ENCODE measurements at regions not wholly inside any gene's neighbourhood (a gene's known extent, or its start where the extent isn't known, plus 50 kb on each side); places are given as distances from the start of the nearest gene placed in this dataset.

DNA sequence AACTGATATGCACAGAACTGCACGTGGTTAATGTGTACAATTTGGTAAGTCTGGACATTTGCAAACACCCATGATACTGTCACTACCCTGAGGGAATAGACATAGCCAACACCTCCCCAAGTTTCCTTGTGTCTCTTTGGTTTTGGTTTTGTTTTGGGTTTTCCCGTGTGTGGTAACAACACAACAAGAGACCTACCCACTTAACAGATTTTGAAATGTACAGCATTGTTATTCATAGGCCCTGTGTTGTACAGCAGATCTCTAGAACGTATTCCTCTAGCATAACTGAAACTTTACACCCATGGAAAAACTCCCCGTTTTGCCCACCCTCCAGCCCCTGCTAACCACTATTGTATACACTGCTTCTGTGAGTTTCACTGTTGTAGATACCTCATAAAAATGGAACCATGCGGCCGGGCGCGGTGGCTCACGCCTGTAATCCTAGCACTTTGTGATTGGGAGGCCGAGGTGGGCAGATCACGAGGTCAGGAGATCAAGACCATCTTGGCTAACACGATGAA lies 76.3 kb upstream of the TBC1D3K start:
- H3K4me1 ChIP-seq, result no peaks in the 10 kb centered on the region
- no peak overlapping the region for H3K4me3 ChIP-seq
- H3K9me3 ChIP-seq, result no peaks in the 10 kb centered on the region
- DNase-seq, result no peak
- intact Hi-C loops (cut with DNase I; ENCODE audit: low total_unique reads), result no loop called here
- H3K27me3 ChIP-seq, result no peaks in the 10 kb centered on the region
- H3K36me3 ChIP-seq, result no peaks in the 10 kb centered on the region
- TF ChIP-seq, protein P1, sequence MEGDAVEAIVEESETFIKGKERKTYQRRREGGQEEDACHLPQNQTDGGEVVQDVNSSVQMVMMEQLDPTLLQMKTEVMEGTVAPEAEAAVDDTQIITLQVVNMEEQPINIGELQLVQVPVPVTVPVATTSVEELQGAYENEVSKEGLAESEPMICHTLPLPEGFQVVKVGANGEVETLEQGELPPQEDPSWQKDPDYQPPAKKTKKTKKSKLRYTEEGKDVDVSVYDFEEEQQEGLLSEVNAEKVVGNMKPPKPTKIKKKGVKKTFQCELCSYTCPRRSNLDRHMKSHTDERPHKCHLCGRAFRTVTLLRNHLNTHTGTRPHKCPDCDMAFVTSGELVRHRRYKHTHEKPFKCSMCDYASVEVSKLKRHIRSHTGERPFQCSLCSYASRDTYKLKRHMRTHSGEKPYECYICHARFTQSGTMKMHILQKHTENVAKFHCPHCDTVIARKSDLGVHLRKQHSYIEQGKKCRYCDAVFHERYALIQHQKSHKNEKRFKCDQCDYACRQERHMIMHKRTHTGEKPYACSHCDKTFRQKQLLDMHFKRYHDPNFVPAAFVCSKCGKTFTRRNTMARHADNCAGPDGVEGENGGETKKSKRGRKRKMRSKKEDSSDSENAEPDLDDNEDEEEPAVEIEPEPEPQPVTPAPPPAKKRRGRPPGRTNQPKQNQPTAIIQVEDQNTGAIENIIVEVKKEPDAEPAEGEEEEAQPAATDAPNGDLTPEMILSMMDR (IDR thresholded peaks at IDR 0.05), result no peak
- no peak for TF ChIP-seq POLR2A (IDR thresholded peaks at IDR 0.05)
- no peak overlapping the region for H3K27ac ChIP-seq

DNA sequence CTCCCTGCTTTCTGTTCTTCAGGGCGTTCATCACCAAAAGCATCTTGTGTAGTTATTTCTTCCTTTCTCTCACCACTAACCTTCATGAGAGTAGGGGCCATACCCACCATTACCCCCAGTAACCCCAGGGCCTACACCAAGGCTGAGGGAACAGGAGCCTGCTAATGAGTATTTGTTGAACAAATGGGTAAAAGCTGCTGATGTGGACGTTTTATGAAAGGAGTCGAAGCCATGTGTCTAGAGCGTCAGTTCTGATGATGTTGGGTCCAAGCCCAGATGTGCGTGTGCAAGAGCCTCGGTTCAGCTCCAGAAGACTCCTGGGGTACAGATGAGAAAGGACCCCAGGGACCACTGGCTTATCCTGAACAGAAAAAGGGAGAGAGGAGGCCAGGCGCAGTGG lies 77.1 kb upstream of the TBC1D3K start:
- TF ChIP-seq, protein P1 (IDR thresholded peaks at IDR 0.05), result no peak
- no peak for TF ChIP-seq POLR2A (IDR thresholded peaks at IDR 0.05)
- H3K4me3 ChIP-seq, result no peak overlapping the region
- H3K9me3 ChIP-seq, result no peaks in the 10 kb centered on the region
- intact Hi-C loops (cut with DNase I; ENCODE audit: low total_unique reads), result no loop called here
- no peak overlapping the region for H3K27ac ChIP-seq
- H3K4me1 ChIP-seq, result no peaks in the 10 kb centered on the region
- H3K27me3 ChIP-seq, result no peaks in the 10 kb centered on the region
- DNase-seq, result no peak
- H3K36me3 ChIP-seq, result no peaks in the 10 kb centered on the region

DNA sequence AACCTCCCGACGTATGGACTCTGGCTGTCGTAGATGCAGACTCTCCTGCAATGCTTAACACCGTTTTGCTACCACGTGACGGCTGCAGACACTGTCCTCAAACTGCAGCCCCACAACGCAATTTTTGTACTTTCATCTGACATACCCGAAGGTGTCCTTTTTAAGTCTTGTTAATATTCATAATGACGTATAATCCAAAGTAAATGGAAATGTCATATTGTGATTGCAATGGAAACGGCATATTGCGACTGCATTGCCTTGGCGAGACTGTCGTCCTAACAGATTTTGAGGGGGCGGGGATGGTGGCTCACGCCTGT lies 79.3 kb upstream of the TBC1D3K start:
- H3K4me3 ChIP-seq, result no peak overlapping the region
- no peaks in the 10 kb centered on the region for H3K4me1 ChIP-seq
- DNase-seq, result no peak
- no peaks in the 10 kb centered on the region for H3K27me3 ChIP-seq
- H3K36me3 ChIP-seq, result no peaks in the 10 kb centered on the region
- TF ChIP-seq, protein P1 (IDR thresholded peaks at IDR 0.05), result no peak
- no peak for TF ChIP-seq POLR2A (IDR thresholded peaks at IDR 0.05)
- intact Hi-C loops (cut with DNase I; ENCODE audit: low total_unique reads), result no loop called here
- no peak overlapping the region for H3K27ac ChIP-seq
- H3K9me3 ChIP-seq, result no peaks in the 10 kb centered on the region

DNA sequence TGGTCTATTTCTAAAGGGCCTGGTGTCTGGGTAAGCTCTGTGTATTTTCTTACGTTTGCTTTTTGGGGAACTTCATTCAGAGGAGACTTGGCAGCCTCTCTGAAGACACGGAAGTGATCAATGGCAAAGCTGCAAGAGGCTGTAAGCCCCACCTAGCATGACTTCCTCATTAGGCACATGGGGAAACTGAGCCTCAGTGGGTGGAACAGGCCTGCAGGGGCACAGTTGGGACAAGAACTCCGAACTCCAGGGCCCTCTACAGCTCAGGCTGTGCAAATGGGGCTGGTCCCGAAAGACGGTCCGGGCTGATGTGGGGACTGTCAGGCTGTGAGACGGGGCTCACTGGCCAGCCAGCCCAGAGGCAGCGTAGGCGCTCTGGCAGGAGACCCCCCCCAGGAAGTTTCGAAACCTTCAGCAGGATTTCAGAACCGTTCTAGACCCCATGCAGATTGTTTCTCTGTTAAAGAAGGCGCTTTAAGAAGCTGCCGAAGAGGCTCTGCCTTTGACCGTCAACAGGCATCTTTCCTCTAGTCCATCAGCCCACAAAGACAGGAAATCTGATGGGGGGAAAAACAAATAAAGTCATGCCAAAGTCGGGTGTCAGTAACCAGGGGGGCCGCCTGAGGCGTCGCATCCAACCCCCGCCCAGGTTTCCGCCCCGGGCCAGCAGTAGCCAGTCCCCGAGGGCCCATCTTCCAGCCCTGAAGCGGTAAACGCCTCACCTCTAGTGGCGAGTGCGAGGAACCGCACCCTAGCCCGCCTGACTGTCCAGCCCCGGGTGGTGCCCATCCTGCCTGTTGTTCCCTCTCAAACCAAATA lies 79.8 kb upstream of the TBC1D3K start:
- H3K4me3 ChIP-seq, result no peak overlapping the region
- TF ChIP-seq, protein P1 (IDR thresholded peaks at IDR 0.05), result peak; percentile 29 to 60 (median 38)
- TF ChIP-seq POLR2A (IDR thresholded peaks at IDR 0.05), result no peak

DNA sequence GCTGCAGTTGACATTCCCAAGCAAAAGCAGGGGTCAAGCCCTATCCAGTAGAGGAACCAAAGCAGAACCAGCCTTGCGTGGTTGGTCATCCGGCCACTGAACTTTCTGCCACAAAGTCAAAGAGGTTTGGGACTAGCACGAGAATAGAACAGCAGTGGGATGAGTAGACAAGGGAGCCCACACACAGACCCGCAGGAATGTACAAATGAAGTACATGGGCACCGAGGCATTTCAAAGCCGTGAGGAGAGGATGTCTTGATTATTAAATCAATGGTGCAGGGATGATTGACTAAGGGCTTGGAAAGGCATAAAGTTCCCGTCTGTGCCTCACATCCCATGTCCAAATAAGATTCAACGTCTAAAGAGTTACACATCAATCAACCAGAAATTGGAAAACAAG lies 81.8 kb upstream of the TBC1D3K start:
- no peak overlapping the region for H3K4me3 ChIP-seq
- no peaks in the 10 kb centered on the region for H3K4me1 ChIP-seq
- intact Hi-C loops (cut with DNase I; ENCODE audit: low total_unique reads), result no loop called here
- DNase-seq, result no peak
- no peaks in the 10 kb centered on the region for H3K36me3 ChIP-seq
- TF ChIP-seq POLR2A (IDR thresholded peaks at IDR 0.05), result no peak
- TF ChIP-seq, protein P1 (IDR thresholded peaks at IDR 0.05), result no peak
- H3K9me3 ChIP-seq, result no peaks in the 10 kb centered on the region
- no peaks in the 10 kb centered on the region for H3K27me3 ChIP-seq
- no peak overlapping the region for H3K27ac ChIP-seq

More for the DNA sequence above, 79.8 kb upstream of the TBC1D3K start:
- DNase-seq, result peak in 1 of 2 donors; percentile 17
- Histone ChIP-seq H3K27me3 (no peaks in the 10 kb centered on the region), H3K9me3 (no peaks in the 10 kb centered on the region), H3K4me1 (no peaks in the 10 kb centered on the region), H3K36me3 (no peaks in the 10 kb centered on the region), H3K27ac (no peak overlapping the region)
- intact Hi-C loops (cut with DNase I; ENCODE audit: low total_unique reads), result no loop called here

All from uterus (tissue), 3 donors.